Islet precursor cell (in vitro differentiated cells): ENCODE measurements at regions not wholly inside any gene's neighbourhood (a gene's known extent, or its start where the extent isn't known, plus 50 kb on each side); places are given as distances from the start of the nearest gene placed in this dataset.

Experiments
- DNase-seq: peaks from one replicate; pipeline ENCODE4 v3.0.0-alpha.2; 2018

DNA sequence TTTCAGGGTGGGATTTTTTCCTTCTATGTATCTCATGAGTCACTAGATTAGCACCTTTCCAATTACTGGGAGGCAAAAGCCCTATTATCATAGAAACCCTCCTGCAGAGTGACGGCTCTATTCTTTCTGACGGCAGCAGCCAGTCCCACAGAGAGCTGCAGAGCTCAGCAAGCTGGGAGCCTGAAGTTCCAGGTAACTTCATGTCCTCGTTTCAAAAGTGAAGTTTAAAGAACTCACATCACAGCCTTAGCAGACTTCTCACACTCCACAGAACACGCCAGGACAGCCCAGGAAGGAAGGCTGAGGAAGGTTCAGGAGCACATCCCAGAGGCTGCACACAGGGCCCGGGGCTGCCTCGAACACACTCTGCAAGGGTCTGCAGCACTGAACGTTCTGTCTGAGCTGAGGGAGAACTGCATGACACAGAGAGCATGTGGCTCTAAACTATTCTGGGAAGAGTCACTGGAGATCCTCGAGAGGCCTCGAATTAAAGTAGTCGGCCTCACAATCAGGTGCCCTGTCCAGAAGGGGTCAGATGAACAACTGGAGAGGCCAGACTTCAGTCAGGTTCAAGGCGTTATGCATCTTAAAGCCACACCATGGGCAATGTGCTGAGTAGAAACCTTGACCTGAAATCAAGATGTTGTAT lies 104.2 kb upstream of the DRD2 start:
- no peak for DNase-seq

DNA sequence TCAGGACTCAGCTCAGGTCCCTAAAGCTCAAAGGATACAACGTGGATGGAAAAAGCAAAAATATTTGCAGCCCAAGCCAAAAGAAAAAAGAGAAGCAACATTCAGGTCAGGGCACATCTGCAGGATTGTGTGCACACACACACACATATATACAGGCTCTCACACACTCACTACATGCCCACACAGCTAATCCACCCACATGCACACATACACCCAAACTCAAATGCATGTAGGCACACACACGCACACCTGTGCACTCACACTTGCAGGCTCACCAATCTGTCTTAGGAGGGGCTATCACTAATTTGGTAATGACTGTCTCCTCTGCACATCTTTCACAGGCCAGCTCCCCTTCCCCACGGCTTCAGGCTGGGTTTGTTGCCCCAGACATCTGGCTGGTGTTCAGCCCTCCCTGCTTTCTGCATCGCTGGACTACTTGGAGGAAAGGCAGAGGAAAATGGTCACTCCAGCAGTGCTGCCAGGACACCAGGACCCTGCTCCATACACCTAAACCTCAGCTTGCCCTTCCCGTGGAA lies 103.6 kb upstream of the DRD2 start:
- no peak for DNase-seq

GRCh38 chr11:113578033-113578380 lies 102.8 kb upstream of the DRD2 start:
- DNase-seq: no peak

- DNase-seq: no peak
These were observed 102.3 kb upstream of the DRD2 start for GRCh38 chr11:113577356-113578032.

GRCh38 chr11:113574586-113574985 lies 99.4 kb upstream of the DRD2 start:
- DNase-seq: no peak

GRCh38 chr11:113574171-113574570 lies 99.0 kb upstream of the DRD2 start:
- DNase-seq: peak; percentile 51

DNA sequence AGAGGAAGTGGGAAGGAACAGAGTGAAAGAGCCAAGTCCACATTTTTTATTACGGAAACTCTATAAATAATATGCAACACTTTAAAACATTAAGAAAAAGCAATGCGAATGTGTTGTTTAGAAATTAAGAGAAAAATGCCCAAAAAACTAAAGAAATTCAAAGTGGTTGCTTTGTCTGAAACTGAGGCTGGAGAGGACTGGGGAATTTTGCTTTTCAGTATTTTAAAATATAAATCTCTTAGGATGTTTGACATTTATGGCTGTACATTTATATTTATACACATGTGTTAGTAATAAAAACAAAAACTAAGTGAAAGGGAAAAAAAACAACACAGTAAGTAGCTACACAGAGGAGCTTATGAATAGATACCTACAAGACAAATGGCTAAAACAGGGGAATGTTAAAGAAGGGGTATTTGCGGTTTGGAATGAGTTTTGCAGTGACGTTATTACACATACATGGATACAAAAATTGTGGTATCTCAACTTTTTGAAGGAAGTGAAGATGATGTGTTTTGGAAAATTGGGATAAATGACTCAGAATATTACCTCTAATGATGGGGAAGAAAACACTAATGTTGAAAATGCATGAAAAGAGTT lies 97.0 kb upstream of the DRD2 start:
- no peak for DNase-seq

- DNase-seq: no peak
These were observed 96.3 kb upstream of the DRD2 start for GRCh38 chr11:113571531-113571930.

GRCh38 chr11:113570906-113571305 lies 95.7 kb upstream of the DRD2 start:
- DNase-seq: no peak

- DNase-seq: no peak
These were observed 94.2 kb upstream of the DRD2 start for GRCh38 chr11:113569391-113569790.

GRCh38 chr11:113568566-113568965 lies 93.4 kb upstream of the DRD2 start:
- no peak for DNase-seq

GRCh38 chr11:113567867-113568544 lies 92.8 kb upstream of the DRD2 start:
- no peak for DNase-seq

DNA sequence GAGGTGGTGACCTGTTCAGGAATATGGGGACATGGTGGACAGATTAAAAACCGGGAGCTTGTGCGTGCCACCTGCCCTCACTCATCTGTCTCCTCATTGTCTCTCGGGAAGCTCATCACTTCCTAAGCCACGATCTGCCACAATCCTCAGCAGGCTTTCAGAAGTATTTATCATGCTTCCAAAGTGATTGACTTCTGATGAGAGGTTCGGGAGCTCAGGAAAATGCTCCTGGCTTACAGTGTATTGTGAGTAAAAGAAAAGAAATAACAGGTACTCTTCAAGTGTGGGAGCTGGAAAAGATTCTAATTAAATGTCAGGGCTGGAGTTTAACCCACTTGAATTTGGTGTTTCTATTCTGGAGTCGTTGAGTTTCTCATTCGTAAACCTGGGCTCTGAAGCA lies 91.9 kb upstream of the DRD2 start:
- no peak for DNase-seq

DNA sequence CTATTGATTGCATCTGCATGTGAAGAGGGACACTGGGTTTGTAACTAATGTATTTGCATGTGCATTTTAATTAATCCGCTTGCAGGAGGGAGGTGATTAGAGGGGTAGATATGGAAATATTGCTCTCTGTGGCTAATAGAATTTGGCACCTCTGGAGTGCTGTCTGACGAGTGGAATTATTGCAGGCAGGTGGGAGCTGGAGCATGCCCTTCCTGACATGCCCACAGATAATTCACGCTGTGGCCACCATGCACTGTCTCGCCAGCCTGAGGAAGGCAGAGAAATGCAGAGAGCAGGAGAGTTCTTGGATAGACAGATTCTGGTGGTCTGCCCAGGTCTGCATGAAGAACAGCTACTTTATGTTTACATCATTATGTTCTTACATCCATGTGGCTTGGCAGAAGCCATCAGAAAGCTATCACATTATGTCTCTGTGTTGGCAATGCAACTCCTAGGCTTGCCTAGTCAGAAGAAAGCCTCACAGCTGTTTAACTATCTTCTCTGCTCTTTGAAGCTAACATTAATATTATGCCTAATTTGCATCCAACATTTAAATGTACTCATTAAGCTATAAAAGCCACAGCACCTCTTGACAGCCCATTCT lies 89.4 kb upstream of the DRD2 start:
- DNase-seq: no peak

DNA sequence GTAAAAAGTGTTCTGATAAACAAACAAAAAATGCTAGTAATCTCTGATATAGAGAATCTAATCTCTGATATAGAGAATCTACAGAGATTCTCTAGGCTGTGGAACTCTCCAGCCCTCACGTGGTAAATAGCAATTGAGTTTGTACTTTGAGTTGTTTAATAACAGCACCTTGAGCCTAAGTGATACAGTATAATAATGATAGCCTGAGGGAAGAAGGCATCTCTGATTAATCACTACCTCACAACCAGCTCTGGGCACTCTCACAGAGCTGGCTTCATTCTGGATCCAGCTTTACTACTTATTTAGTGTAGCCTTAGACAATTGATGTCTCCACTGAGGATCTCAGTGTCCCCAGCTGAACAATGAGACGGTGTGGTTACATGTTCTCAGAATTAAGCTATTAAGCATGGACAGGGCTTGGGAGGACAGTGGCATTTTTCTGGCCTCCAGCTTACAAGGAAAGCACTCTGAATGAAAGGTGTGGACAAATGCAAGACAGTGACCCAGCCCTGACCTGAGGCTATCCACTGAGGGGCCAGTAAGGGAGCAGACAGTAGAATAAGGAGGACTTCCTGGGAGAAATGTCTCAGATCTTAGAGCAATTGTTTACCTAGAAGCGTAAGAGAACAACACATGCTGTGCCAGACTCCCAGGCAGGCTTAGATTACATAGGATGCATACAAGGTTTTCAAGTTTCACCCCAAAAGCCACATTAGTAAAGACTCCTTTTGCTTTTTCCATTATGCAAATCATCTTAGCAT lies 88.7 kb upstream of the DRD2 start:
- peak; percentile 74 for DNase-seq

DNA sequence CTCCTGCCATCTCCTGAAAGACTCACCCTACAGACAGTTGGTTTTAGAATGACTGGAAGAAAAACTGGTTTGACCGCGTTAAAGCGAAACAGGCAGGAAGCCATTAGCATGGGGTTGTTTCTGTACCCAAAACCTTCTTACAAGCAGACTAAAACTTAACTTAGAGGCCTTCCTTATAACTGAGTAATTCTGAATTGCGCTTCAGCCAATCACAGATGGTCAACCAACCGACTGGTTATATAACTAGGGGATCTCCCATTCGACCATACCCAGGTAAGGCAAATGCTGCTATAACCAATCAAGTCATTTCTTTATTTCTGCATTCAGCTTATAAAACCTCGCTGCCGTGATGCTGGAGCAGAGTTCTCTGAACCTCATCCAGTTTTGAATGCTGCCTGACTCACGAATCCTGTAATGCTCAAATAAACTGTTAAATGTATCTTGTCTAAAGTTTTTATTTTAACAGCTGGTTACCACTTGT lies 87.8 kb upstream of the DRD2 start:
- DNase-seq: peak; percentile 69

DNA sequence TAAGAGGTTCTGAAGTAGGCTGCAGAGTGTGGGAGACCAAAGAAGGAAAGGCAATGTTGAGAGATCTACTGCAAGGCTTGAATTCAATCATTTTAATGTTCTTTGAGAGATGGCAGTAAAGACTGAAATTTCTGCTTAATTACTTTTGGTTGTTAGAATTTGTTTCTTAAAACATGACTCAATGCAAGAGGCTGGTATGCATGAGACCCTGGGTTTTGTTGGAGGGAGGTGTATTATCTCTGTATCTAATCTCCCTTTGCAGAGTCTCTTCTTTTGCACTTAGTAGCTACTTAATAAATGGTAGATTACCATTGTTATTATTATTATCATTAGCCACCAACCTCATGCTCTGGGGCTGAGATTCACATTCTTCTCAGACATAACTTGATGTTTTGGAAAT lies 87.4 kb upstream of the DRD2 start:
- no peak for DNase-seq

GRCh38 chr11:113557926-113558325 lies 82.7 kb upstream of the DRD2 start:
- DNase-seq: no peak

GRCh38 chr11:113556036-113556435 lies 80.8 kb upstream of the DRD2 start:
- DNase-seq: no peak

DNA sequence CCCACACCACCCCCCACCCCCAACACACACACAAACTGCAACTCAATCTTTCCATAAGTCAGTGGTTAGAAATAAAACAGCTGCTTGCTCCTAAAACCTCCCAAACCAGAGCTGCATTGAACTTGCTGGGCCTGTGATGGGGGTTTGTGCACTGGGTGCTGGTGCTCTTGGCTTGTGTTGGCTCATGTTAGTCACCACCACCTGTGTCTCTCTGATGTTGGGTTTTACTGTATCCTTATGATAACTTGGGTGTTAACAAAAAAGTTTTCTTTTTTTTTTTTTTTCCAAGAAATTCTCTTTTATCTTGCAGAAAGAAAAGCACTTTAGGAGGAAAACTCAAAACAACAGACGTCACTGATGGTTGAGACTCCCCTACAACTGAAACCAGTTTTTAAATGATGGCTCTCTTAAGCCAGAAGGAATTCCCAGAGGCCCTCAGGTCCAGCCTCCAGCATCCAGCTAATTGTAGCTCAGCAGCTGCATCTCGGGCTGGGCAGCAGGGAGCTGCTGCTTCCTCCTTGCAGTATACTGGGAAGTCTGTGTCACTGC lies 79.9 kb upstream of the DRD2 start:
- peak; percentile 64 for DNase-seq

GRCh38 chr11:113554526-113554925 lies 79.3 kb upstream of the DRD2 start:
- DNase-seq: peak; percentile 55

DNA sequence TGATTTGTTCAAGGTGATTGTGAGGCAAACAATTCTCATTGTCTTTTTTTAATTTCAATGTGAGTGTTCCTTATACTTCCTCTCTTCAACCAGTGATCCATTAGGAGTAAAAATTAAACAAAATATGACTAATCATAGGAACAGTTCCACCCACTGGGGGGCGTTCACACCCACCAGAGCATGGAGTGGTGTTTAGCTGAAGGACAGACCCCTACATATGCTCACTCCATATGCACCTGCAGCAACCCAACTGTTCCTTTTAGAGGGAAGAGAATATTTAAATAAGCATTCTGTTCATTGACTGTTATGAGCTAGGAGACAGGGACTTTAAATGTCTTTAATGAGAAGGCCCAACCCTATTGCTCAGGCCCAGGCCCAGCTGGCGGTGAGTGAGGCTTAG lies 78.7 kb upstream of the DRD2 start:
- DNase-seq: peak; percentile 47
